ENCODE measurements at regions not wholly inside any gene's neighbourhood (a gene's known extent, or its start where the extent isn't known, plus 50 kb on each side); places are given as distances from the start of the nearest gene placed in this dataset.

GRCh38 chr12:97222391-97222790, 240.2 kb upstream of the RMST start:
- no peak for TF ChIP-seq CTCF (conservative IDR thresholded peaks at IDR 0.05; ENCODE audit: low read depth, low read length)
- no peak for DNase-seq (ENCODE audit: low read depth)
- no peak overlapping the region for H3K4me3 ChIP-seq (ENCODE audit: low read depth, low read length)

GRCh38 chr12:97223419-97223818, 239.2 kb upstream of the RMST start:
- no peak overlapping the region for H3K4me3 ChIP-seq (ENCODE audit: low read depth, low read length)
- TF ChIP-seq CTCF (conservative IDR thresholded peaks at IDR 0.05; ENCODE audit: low read depth, low read length) = no peak
- DNase-seq (ENCODE audit: low read depth) = no peak

- no peak overlapping the region for H3K4me3 ChIP-seq (ENCODE audit: low read depth, low read length)
- no peak for TF ChIP-seq CTCF (conservative IDR thresholded peaks at IDR 0.05; ENCODE audit: low read depth, low read length)
- DNase-seq (ENCODE audit: low read depth) = no peak
Observed at GRCh38 chr12:97229004-97229403, 233.6 kb upstream of the RMST start.

GRCh38 chr12:97235102-97235501, 227.5 kb upstream of the RMST start:
- no peak for DNase-seq (ENCODE audit: low read depth)
- H3K4me3 ChIP-seq (ENCODE audit: low read depth, low read length) = no peak overlapping the region
- no peak for TF ChIP-seq CTCF (conservative IDR thresholded peaks at IDR 0.05; ENCODE audit: low read depth, low read length)

- no peak for DNase-seq (ENCODE audit: low read depth)
- TF ChIP-seq CTCF (conservative IDR thresholded peaks at IDR 0.05; ENCODE audit: low read depth, low read length) = no peak
- H3K4me3 ChIP-seq (ENCODE audit: low read depth, low read length) = no peak overlapping the region
Observed at GRCh38 chr12:97246368-97246767, 216.2 kb upstream of the RMST start.

GRCh38 chr12:97250483-97250882, 212.1 kb upstream of the RMST start:
- no peak for DNase-seq (ENCODE audit: low read depth)
- H3K4me3 ChIP-seq (ENCODE audit: low read depth, low read length) = no peak overlapping the region
- TF ChIP-seq CTCF (conservative IDR thresholded peaks at IDR 0.05; ENCODE audit: low read depth, low read length) = no peak

- no peak for TF ChIP-seq CTCF (conservative IDR thresholded peaks at IDR 0.05; ENCODE audit: low read depth, low read length)
- no peak overlapping the region for H3K4me3 ChIP-seq (ENCODE audit: low read depth, low read length)
- DNase-seq (ENCODE audit: low read depth) = no peak
Observed at GRCh38 chr12:97257726-97258125, 204.9 kb upstream of the RMST start.

Measured in choroid plexus epithelial cell (primary cell).